HK-2 (cell line): ENCODE measurements at regions not wholly inside any gene's neighbourhood (a gene's known extent, or its start where the extent isn't known, plus 50 kb on each side); places are given as distances from the start of the nearest gene placed in this dataset.
"Not testable (repeated sequence)": the region's sequence is repeated elsewhere in the genome, so short reads cannot be mapped to it uniquely, and the experiment has no call there.

Source experiments
- DNase-seq: peaks from one replicate; pipeline ENCODE4 v3.0.0-alpha.2; 2018; ENCODE audit not compliant: unreplicated experiment

- DNase-seq, result peak; percentile 27
These were observed 94.4 kb upstream of the SKAP2 start for GRCh38 chr7:26958834-26959233.

GRCh38 chr7:26955516-26955915 is 91.1 kb upstream of the SKAP2 start:
- DNase-seq, result no peak

GRCh38 chr7:26954951-26955350 is 90.6 kb upstream of the SKAP2 start:
- DNase-seq, result no peak

GRCh38 chr7:26951407-26951950 is 87.1 kb upstream of the SKAP2 start:
- DNase-seq, result no peak

- DNase-seq, result no peak
These were observed 86.5 kb upstream of the SKAP2 start for GRCh38 chr7:26950889-26951288.

- DNase-seq, result no peak
These were observed 84.9 kb upstream of the SKAP2 start for GRCh38 chr7:26949319-26949718.

GRCh38 chr7:26948617-26949118 is 84.3 kb upstream of the SKAP2 start:
- DNase-seq, result no peak

GRCh38 chr7:26944501-26945358 is 80.3 kb upstream of the SKAP2 start:
- DNase-seq, result no peak

GRCh38 chr7:26937939-26938623 is 73.7 kb upstream of the SKAP2 start:
- DNase-seq, result peak; percentile 6

GRCh38 chr7:26937306-26937705 is 72.9 kb upstream of the SKAP2 start:
- DNase-seq, result no peak

- DNase-seq, result not testable (repeated sequence)
These were observed 68.2 kb upstream of the SKAP2 start for GRCh38 chr7:26932616-26933015.

- no peak for DNase-seq
These were observed 66.5 kb upstream of the SKAP2 start for GRCh38 chr7:26930845-26931244.

GRCh38 chr7:26930201-26930600 is 65.8 kb upstream of the SKAP2 start:
- no peak for DNase-seq

GRCh38 chr7:26928703-26929347 is 64.4 kb upstream of the SKAP2 start:
- no peak for DNase-seq

- no peak for DNase-seq
These were observed 61.4 kb upstream of the SKAP2 start for GRCh38 chr7:26925768-26926167.

GRCh38 chr7:26924149-26924767 is 59.9 kb upstream of the SKAP2 start:
- no peak for DNase-seq

GRCh38 chr7:26919906-26920493 is 55.6 kb upstream of the SKAP2 start:
- DNase-seq, result no peak

GRCh38 chr7:26918241-26918640 is 53.9 kb upstream of the SKAP2 start:
- DNase-seq, result no peak

GRCh38 chr7:26916779-26917320 is 52.5 kb upstream of the SKAP2 start:
- DNase-seq, result no peak

- DNase-seq, result no peak
These were observed 51.9 kb upstream of the SKAP2 start for GRCh38 chr7:26916336-26916735.
